ENCODE measurements at regions not wholly inside any gene's neighbourhood (a gene's known extent, or its start where the extent isn't known, plus 50 kb on each side); places are given as distances from the start of the nearest gene placed in this dataset.

- 0 out of 2 replicates have a peak, but pooled peaks cover 4% of the 10 kb centered on the region for H3K4me1 ChIP-seq (ENCODE audit: insufficient read depth, low read length)
- 0 out of 2 replicates have a peak, but pooled peaks cover 3% of the 10 kb centered on the region for H3K36me3 ChIP-seq (ENCODE audit: insufficient read depth, low read length)
- no peak overlapping the region for H3K4me2 ChIP-seq (ENCODE audit: insufficient read depth, low read length)
- H3K9ac ChIP-seq (ENCODE audit: low read depth, low read length), result no peak overlapping the region
- no peak overlapping the region for H2AFZ ChIP-seq (ENCODE audit: low read depth, low read length)
- TF ChIP-seq EZH2 (IDR thresholded peaks at IDR 0.05; ENCODE audit: borderline replicate concordance, low read depth, low read length, severe bottlenecking), result no peak
- TF ChIP-seq, protein P1, sequence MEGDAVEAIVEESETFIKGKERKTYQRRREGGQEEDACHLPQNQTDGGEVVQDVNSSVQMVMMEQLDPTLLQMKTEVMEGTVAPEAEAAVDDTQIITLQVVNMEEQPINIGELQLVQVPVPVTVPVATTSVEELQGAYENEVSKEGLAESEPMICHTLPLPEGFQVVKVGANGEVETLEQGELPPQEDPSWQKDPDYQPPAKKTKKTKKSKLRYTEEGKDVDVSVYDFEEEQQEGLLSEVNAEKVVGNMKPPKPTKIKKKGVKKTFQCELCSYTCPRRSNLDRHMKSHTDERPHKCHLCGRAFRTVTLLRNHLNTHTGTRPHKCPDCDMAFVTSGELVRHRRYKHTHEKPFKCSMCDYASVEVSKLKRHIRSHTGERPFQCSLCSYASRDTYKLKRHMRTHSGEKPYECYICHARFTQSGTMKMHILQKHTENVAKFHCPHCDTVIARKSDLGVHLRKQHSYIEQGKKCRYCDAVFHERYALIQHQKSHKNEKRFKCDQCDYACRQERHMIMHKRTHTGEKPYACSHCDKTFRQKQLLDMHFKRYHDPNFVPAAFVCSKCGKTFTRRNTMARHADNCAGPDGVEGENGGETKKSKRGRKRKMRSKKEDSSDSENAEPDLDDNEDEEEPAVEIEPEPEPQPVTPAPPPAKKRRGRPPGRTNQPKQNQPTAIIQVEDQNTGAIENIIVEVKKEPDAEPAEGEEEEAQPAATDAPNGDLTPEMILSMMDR (IDR thresholded peaks at IDR 0.05; ENCODE audit: borderline replicate concordance, extremely low read depth, low read length, poor library complexity, severe bottlenecking), result no peak
- no peak overlapping the region for H3K4me3 ChIP-seq (ENCODE audit: low read depth in 1 of 2, low read length in 2 of 2)
- ATAC-seq (ENCODE audit: insufficient read depth, low read depth), result no peak
- H4K20me1 ChIP-seq (ENCODE audit: insufficient read depth, low read length), result no peaks in the 10 kb centered on the region
- H3K27me3 ChIP-seq (ENCODE audit: insufficient read depth, low read length, poor library complexity), result no peaks in the 10 kb centered on the region
- peaks cover 5% of the 10 kb centered on the region for H3K9me3 ChIP-seq (ENCODE audit: insufficient read depth, low read length, severe bottlenecking)
- no peaks in the 10 kb centered on the region for H3K79me2 ChIP-seq (ENCODE audit: insufficient read depth, low read length)
- H3K27ac ChIP-seq (ENCODE audit: low read length), result no peak overlapping the region
- DNase-seq, result no peak
Measured at GRCh38 chr5:158340608-158341007, 481.7 kb upstream of the CLINT1 start.

DNA sequence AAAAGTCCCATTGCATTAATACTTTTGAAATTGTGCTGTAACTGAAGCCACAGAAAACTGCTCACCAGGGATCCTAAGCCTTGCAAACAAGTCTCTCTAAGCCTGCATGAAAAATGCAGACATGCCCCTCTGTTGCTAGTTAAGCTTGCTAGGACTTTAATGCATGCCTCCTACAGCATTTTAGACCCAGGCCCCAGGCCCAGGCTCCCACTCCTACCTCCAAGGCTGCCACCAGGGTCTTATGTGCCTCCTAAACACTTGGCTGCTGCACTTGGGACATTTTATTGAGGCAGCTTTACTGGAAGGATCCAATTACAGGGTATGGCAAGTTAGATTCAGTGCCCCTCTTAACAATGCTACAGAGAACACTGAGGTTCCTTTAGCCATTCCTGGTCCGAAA lies 467.3 kb upstream of the CLINT1 start:
- Histone ChIP-seq H3K27me3 (ENCODE audit: insufficient read depth, low read length, poor library complexity) (no peaks in the 10 kb centered on the region), H3K9ac (ENCODE audit: low read depth, low read length) (no peak overlapping the region), H2AFZ (ENCODE audit: low read depth, low read length) (peak overlapping the region; percentile 49; the same call in 1 of the 2 replicates), H4K20me1 (ENCODE audit: insufficient read depth, low read length) (no peaks in the 10 kb centered on the region), H3K4me1 (ENCODE audit: insufficient read depth, low read length) (no peaks in the 10 kb centered on the region), H3K4me3 (ENCODE audit: low read depth in 1 of 2, low read length in 2 of 2) (no peak overlapping the region), H3K9me3 (ENCODE audit: insufficient read depth, low read length, severe bottlenecking) (peaks cover 11% of the 10 kb centered on the region), H3K36me3 (ENCODE audit: insufficient read depth, low read length) (no peaks in the 10 kb centered on the region), H3K4me2 (ENCODE audit: insufficient read depth, low read length) (no peak overlapping the region), H3K79me2 (ENCODE audit: insufficient read depth, low read length) (no peaks in the 10 kb centered on the region), H3K27ac (ENCODE audit: low read length) (peak overlapping the region; percentile 32; the same call in 1 of the 2 replicates)
- no peak for TF ChIP-seq EZH2 (IDR thresholded peaks at IDR 0.05; ENCODE audit: borderline replicate concordance, low read depth, low read length, severe bottlenecking)
- TF ChIP-seq, protein P1 (IDR thresholded peaks at IDR 0.05; ENCODE audit: borderline replicate concordance, extremely low read depth, low read length, poor library complexity, severe bottlenecking), result no peak
- DNase-seq (no peak), ATAC-seq (ENCODE audit: insufficient read depth, low read depth) (no peak)

DNA sequence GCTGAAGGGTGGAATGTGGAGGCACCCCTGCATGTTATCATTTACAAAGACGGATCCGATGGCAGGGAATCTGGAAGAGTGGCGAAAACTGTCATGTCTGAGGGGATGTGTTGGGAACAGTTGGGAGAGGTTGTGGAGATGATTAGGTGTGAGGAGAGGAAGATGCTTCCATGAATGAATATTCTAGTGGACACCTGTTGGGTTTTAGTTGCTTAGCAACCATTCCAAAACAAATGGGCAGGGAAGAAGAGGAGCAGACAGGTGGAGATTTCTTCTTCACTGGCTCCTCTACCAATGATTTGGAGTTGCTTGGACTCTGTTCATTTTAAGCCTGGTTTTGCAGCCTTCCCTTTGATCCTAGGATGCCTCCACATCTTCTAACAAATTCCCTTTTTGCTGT lies 465.3 kb upstream of the CLINT1 start:
- no peak for DNase-seq
- Histone ChIP-seq H3K4me2 (ENCODE audit: insufficient read depth, low read length) (no peak overlapping the region), H3K9ac (ENCODE audit: low read depth, low read length) (no peak overlapping the region), H3K9me3 (ENCODE audit: insufficient read depth, low read length, severe bottlenecking) (peaks cover 2% of the 10 kb centered on the region), H3K79me2 (ENCODE audit: insufficient read depth, low read length) (no peaks in the 10 kb centered on the region), H3K4me3 (ENCODE audit: low read depth in 1 of 2, low read length in 2 of 2) (no peak overlapping the region), H3K27me3 (ENCODE audit: insufficient read depth, low read length, poor library complexity) (no peaks in the 10 kb centered on the region), H4K20me1 (ENCODE audit: insufficient read depth, low read length) (no peaks in the 10 kb centered on the region), H2AFZ (ENCODE audit: low read depth, low read length) (no peak overlapping the region), H3K36me3 (ENCODE audit: insufficient read depth, low read length) (no peaks in the 10 kb centered on the region), H3K27ac (ENCODE audit: low read length) (no peak overlapping the region), H3K4me1 (ENCODE audit: insufficient read depth, low read length) (no peaks in the 10 kb centered on the region)
- TF ChIP-seq EZH2 (IDR thresholded peaks at IDR 0.05; ENCODE audit: borderline replicate concordance, low read depth, low read length, severe bottlenecking), result no peak
- TF ChIP-seq, protein P1 (IDR thresholded peaks at IDR 0.05; ENCODE audit: borderline replicate concordance, extremely low read depth, low read length, poor library complexity, severe bottlenecking), result no peak
- ATAC-seq (ENCODE audit: insufficient read depth, low read depth), result no peak

DNA sequence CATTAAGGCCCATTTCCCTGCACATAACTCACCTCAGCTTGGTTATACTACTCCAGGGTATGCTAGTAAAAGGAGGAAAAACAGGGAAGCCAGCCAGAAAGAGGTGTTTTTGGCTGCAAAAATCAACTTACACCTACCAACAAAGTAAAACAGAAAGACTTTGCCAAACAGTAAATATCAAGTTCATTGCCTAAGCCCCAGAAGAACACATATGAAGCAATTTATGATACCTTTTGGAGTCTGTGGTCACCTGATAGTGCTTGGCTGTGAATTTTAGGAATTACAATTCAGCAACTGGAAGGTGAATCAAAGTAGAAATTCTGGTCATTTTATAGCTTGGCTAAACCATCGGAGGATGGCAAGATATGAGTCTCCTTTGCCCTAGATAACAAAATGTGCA lies 463.7 kb upstream of the CLINT1 start:
- no peaks in the 10 kb centered on the region for H3K4me1 ChIP-seq (ENCODE audit: insufficient read depth, low read length)
- no peaks in the 10 kb centered on the region for H3K27me3 ChIP-seq (ENCODE audit: insufficient read depth, low read length, poor library complexity)
- no peak for ATAC-seq (ENCODE audit: insufficient read depth, low read depth)
- no peak overlapping the region for H3K4me3 ChIP-seq (ENCODE audit: low read depth in 1 of 2, low read length in 2 of 2)
- no peaks in the 10 kb centered on the region for H4K20me1 ChIP-seq (ENCODE audit: insufficient read depth, low read length)
- no peaks in the 10 kb centered on the region for H3K79me2 ChIP-seq (ENCODE audit: insufficient read depth, low read length)
- no peaks in the 10 kb centered on the region for H3K9me3 ChIP-seq (ENCODE audit: insufficient read depth, low read length, severe bottlenecking)
- no peaks in the 10 kb centered on the region for H3K36me3 ChIP-seq (ENCODE audit: insufficient read depth, low read length)
- H3K9ac ChIP-seq (ENCODE audit: low read depth, low read length), result no peak overlapping the region
- TF ChIP-seq EZH2 (IDR thresholded peaks at IDR 0.05; ENCODE audit: borderline replicate concordance, low read depth, low read length, severe bottlenecking), result no peak
- TF ChIP-seq, protein P1 (IDR thresholded peaks at IDR 0.05; ENCODE audit: borderline replicate concordance, extremely low read depth, low read length, poor library complexity, severe bottlenecking), result no peak
- no peak overlapping the region for H3K4me2 ChIP-seq (ENCODE audit: insufficient read depth, low read length)
- no peak overlapping the region for H2AFZ ChIP-seq (ENCODE audit: low read depth, low read length)
- DNase-seq, result no peak
- H3K27ac ChIP-seq (ENCODE audit: low read length), result no peak overlapping the region
